ENCODE measurements at regions not wholly inside any gene's neighbourhood (a gene's known extent, or its start where the extent isn't known, plus 50 kb on each side); places are given as distances from the start of the nearest gene placed in this dataset.

DNA sequence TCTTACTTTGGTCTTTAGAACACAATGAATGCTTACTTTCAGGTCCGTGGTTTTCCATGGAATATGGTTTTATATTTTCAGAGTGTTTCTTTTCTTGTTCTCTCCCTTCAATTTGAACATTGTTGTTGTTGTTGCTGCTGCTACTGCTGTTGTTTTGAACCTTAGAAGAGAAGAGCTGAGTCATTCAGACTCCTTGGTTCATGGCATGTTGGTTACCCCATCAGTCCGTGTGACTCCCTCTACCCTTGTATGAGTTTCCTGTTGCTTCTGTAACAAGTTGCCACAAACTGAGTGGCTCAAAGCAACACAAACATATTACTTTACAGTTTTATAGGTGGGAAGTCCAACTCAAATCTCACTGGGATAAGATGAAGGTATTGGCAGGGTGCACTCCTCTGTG is 511.0 kb downstream of the INSC start:
- DNase-seq = no peak

GRCh38 chr11:15627560-15627959 is 512.8 kb downstream of the INSC start:
- DNase-seq = no peak

DNA sequence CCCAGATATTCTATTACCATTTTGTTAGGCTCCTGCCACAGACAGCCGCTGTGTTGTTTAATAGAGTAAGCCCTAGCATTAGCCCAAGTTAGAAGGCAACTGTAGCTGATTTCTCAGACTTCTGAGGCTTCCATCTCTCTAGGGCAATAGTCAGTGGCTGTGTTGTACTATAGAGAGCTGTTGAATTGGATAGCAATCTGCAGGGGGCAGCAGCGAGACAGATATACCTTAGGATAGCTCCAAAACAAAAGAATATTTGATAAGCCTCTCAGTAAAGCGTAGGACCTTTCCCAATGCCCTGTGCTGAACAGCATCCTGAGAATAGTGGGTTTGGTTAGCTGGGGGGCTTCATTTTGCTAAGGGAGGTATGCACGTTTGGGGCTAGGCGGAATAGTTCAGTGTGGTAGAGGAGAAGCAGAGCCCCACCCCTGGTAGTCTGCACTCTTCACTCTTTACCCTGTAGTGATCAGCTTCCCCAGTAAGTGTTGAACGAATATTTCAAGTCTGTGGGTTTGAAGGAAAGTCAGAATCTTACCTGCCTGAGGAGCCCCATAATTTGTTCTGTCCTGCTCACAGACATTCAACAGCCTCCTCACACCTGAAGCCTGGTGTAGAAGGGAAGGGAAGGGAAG is 515.1 kb downstream of the INSC start:
- DNase-seq = peak in 2 of 3 donors; percentile 24 to 52

GRCh38 chr11:15630896-15631295 is 516.2 kb downstream of the INSC start:
- no peak for DNase-seq

DNA sequence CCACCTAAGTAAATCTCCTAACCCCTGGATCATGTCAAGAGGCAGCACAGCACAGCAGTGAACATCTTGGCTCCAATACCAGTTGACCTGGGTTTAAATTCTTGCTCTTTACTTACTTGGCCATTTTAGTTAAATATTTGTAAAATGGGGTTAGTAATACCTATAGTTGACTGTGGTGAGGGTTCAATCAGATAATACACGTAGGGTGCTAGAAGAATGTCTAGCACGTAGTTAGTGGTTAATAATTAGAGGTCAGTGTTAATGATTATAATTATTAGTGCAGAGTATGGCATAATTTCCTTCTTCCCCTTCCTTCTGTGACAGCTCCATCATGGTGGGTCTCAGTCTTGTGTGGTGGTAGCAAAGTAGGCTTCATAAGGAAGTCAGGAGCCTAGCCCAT is 520.8 kb downstream of the INSC start:
- DNase-seq = no peak

DNA sequence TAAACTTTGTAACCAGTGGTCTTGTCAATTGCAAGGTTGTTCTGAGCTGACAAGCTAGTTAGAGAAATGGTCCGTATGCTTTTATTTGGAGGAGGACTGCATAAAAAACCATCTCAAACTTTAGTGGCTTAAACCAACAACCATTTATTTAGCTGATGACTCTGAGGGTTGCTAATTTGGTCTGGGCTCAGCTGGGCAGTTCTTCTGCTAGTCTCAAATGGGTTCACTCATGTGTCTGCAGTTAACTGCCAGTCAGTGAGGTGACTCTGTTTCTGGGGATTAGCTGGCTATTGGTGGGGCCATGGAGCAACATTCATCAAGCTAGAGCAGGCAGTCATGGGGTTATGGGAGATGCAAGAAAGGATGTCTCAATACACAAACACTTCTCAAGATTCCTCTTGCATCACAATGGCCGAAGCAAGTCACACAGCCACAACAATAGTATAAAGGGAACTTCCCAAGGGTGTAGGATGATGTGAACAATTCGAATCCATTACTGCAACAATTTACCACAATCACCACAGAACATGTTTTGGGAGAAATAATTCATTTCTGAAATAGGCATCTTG is 521.9 kb downstream of the INSC start:
- DNase-seq = peak; percentile 9 to 35 (median 29)

- DNase-seq = peak; percentile 22 to 27 (median 27)
Observed at GRCh38 chr11:15638386-15638787, 523.7 kb downstream of the INSC start.

GRCh38 chr11:15640318-15640717 is 525.6 kb downstream of the INSC start:
- no peak for DNase-seq

- DNase-seq = no peak
Observed at GRCh38 chr11:15641271-15642045, 526.7 kb downstream of the INSC start.

- DNase-seq = no peak
Observed at GRCh38 chr11:15645201-15645600, 530.5 kb downstream of the INSC start.

GRCh38 chr11:15649371-15650104 is 534.8 kb downstream of the INSC start:
- DNase-seq = no peak

GRCh38 chr11:15650105-15650938 is 535.6 kb downstream of the INSC start:
- peak; percentile 91 to 97 (median 96) for DNase-seq

DNA sequence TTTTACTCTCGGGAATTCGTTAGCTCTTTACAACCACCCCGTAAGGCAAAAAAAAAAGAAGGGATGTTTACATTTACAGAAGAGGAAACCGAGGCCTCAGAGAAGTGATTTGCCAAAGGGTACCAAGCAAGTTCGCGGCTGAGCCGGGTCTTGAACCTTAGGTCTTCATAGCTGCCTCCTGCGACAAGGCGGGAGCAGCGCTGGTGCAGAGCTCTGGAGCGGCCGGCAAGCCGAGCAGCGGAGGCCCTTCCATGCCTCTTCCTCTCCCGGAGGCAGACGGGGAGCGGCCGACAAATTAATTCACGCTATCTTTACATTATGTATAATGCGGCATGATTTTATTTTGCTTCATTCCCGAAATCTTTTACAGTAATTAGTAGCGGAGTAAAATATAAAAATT is 536.3 kb downstream of the INSC start:
- no peak for DNase-seq

DNA sequence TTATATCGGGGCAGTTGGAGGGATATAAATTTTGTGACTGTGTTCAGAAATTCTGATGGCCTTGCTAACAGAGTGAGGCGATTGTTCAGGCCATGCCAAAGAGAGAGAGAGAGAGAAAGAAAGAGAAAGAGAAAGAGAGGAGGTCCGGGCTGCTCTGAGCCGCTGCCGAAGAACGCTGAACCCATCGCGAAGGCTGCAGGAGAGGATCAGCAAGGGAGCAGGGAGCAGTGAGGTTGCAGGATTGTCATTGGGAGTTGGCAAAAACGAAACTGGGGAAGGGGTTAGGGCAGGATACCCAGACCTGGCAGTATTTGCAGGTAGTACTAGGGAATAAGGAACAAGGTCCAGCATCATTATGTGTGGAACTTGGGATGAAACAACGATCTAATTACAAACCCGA is 537.1 kb downstream of the INSC start:
- DNase-seq = no peak

GRCh38 chr11:15653191-15653710 is 538.5 kb downstream of the INSC start:
- DNase-seq = no peak

DNA sequence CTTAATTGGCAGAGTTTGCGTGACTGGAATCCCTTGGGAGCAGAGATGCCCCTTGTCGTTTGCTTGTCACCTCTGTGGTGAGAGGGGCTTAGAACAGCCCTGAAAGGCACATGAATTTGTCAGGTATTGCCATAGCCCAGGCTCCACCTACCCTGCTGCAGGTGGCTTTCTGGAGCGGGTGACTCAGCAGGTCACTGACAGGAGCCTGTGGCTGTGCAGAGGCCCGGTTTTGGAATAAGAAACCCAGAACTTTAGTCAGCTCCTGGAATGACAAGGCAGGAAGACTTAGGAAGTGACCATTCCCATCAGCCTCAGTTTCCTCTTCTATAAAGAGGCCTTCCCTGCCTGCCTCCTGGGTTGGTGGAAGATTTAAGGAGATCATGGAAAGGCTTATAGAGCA is 539.7 kb downstream of the INSC start:
- DNase-seq = no peak

DNA sequence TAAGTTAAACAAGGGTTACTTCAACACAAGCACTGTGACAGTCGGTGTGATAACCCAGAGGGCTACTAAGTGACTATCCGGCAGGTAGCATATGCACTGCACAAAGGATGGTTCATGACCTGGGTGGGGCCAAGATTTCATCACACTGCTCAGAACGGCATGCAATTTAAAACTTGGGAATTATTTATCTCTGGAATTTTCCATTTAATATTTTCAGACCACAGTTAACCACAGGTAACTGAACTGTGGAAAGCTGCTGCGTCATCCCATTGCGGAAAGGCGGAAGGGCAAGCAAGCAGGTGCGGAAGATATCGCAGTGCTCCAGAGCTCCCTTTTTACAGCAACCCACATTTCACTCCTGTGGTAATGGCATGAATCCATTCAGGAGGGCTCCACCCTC is 540.8 kb downstream of the INSC start:
- DNase-seq = no peak

- DNase-seq = no peak
Observed at GRCh38 chr11:15657264-15657663, 542.5 kb downstream of the INSC start.

DNA sequence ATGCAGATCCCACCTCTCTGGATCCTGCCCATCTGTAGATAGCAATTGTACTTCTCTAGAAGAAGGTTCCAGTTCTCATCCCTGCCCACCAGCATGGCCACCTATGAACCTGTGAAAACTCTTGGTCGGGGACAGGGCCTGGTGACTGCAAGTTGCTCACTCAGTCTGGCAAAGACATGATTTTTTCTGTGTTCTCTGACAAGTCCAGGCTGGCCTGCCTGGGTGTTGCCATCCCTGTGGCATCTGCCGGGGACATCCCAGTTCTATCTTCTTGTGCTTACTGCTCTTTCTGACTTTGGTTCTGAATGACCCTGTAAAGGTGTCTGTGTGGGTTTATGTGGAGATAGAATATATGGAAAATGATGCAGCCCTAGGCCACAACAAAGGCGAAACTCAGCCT is 545.8 kb downstream of the INSC start:
- no peak for DNase-seq

DNA sequence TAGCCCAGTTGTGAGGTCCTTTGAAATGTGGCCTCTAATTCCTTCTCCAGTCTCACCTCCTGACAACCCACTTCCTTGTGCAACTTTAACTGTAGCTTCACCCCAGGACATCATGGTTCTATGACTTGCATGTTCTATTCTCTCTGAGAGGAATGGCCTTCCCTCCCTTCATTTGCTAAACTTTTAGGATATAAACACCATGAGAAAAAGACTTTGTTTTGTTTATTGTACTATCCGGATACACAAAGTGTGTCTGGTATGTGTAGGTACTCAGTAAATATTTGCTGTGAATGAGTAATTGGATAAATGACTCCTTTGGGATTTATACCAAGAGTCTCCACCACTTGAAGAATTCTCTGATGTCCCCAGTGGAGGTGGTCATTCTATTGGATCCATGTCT is 547.6 kb downstream of the INSC start:
- no peak for DNase-seq

DNA sequence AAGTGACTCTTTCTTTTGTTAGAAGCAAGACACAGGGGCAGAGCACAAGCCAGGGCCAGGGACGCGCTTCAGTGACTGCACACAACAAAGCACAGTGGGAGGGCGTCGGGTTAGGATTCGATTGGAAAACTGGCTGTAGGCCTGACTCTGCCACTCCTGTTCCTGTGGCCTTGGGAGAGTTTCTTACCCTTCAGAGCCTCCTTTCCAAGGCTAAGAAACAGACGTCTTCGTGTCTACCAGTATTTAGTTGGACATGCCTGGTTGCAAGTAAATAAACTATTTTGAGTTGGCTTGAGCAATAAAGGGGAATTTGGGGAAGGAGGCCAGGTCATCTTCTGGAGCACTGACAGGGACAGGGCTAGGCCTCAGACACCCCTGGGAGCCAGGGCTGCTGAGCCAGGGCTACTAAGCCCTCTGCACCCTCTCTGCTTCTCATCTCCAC is 549.1 kb downstream of the INSC start:
- no peak for DNase-seq

GRCh38 chr11:15665368-15665871 is 550.7 kb downstream of the INSC start:
- no peak for DNase-seq

All from suppressor macrophage treated with lipopolysaccharide for 1 hour (primary cell).